ENCODE measurements at regions not wholly inside any gene's neighbourhood (a gene's known extent, or its start where the extent isn't known, plus 50 kb on each side); places are given as distances from the start of the nearest gene placed in this dataset.
A peak's percentile ranks its signal among the peaks of the same experiment; 100 is the strongest.
"Not testable (repeated sequence)": the region's sequence is repeated elsewhere in the genome, so short reads cannot be mapped to it uniquely, and the experiment has no call there.

DNA sequence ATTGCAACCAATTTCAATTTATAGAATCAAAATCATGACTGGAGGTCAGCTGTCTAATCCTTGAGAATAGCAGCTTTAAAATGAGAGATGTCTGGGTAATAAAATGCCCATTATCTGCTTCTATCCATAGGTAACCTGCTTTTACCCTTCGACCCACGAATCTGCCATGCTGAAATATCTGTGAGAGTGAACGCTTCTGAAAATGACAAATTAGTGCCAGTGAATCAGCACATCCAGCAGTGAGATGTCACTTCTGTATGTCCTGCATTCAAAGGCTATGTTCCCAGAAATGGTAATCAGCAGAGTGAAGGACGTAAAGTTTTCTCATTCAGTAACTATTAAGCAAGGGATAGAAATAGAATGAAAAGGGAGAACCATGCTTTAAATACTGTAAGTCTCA, 532.4 kb upstream of the ITGA1 start:
- DNase-seq: no peak

DNA sequence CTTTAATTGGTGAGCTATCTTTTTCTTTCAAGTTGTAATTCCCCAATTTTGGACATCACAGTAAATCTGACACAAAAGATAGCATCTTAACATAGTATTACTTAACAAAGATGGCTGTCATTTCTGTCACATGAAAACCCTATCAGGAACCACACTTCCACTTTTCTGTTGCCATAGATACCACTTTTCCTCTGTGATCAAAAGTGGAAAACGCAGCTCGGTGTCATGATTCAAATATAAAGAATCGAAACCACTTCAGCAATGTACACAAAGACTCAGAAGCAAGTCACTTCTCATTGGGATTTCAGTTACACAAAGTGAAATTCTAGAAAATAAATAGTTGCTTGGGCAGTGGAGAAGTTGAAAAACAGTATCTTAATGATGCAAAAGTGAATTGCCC, 524.9 kb upstream of the ITGA1 start:
- no peak for DNase-seq

DNA sequence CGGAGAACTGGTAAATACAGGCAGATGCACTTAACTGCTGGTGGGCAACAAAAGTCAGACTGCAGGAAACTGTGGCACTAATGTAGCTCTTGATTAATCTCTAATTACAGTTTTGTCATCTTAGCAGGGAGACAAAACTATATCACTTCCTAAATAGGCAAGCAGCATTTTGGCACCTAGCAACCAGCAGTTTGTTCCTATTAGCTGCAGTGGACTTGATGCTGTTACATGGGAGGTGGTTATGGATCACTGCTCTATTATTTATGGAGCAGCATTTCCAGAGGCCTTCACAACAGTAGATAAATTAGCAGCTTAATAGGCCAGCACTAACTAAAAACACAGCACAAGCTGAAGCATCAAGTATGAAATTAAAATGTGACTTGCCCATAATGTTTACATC, 518.3 kb upstream of the ITGA1 start:
- peak; percentile 7 for DNase-seq

DNA sequence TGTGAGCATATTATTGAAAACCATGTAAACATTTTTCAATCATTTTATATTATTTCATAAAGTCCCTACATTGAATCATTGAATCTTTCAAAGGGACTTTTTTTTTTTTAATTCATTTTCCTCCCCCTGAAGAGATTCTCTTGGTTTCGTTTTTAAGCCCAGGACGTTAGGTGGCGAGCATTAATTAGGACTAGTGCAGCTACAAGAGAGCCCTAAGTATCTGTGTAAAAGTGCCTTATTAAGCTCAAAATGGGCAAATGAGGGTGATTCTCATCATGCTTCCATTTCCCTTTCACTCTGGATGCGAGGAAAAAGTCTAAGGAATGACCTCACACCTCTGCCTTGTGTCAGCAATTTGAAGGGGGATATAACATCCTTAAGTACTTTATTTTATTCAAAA, 517.9 kb upstream of the ITGA1 start:
- DNase-seq: no peak

DNA sequence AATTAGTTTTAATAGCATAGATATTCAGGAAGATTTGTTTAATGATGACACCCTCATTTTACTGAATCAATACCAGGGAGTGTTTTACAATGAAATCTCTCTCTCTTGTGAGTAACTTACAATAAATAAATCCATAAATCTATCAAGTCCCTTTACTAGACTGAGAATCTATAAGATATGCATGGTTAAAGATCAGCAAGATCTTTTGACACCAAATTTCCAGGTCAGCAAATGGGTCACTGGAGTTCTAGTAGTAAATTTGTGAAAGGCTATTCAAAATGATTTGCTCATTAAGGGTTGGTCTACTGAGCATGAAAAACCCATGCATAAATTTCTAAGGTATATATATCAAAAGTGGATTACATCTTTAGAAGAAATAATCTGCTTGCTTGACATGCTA, 512.1 kb upstream of the ITGA1 start:
- DNase-seq: no peak

DNA sequence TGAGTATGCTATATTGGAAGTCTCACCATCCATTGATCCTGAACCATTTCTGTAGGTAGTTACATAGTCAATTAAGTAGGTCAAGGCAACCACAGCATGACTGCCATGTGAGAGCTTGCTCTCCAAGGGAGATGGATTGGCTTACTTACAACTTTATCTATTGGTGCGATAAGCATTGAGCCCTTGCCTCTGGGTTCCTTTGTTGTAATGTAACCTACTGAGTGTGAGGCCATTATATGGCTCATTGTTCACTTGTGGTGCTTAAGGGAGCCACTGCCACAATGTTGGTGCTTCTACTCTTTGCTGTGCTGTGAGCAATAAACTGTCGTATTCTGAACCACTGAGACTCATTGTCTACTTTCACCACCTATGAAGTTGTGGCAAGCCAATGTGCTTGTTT, 510.6 kb upstream of the ITGA1 start:
- DNase-seq: no peak

DNA sequence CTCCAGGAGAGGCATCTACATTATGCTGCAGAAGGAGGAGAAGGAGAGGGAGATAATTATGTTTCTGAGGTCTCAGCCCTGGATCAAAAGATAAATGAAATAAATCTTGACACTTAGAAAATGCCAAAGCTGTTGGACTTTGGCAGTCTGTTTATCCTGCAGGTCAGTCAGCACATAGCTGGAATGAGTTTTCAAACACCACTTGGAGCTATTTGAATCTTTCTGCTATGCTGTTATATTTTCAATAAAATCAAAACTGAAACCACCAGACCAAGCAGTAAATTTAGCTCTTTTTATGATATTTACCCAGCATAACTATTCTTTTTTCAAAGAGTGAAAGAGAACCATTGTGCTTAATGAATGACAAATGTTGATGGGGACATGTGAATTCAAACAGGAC, 505.1 kb upstream of the ITGA1 start:
- no peak for DNase-seq

DNA sequence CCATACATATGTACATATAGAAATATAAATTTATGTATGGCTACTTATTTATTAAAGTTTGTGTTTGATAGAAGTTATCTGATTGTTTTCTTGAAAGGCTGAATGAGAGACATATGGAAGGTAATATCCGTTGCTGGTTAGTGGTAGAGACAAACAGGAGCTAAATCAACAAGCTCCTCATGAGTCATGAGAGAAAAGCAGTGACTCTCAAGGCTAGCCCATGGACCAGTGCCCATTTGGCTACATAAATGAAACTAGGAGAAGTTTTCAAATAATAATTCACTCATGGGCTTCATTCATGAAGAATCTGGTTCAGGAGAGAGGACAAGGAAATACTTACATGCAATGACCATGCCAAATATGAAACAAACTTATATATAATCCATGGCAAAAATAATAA, 504.5 kb upstream of the ITGA1 start:
- no peak for DNase-seq

DNA sequence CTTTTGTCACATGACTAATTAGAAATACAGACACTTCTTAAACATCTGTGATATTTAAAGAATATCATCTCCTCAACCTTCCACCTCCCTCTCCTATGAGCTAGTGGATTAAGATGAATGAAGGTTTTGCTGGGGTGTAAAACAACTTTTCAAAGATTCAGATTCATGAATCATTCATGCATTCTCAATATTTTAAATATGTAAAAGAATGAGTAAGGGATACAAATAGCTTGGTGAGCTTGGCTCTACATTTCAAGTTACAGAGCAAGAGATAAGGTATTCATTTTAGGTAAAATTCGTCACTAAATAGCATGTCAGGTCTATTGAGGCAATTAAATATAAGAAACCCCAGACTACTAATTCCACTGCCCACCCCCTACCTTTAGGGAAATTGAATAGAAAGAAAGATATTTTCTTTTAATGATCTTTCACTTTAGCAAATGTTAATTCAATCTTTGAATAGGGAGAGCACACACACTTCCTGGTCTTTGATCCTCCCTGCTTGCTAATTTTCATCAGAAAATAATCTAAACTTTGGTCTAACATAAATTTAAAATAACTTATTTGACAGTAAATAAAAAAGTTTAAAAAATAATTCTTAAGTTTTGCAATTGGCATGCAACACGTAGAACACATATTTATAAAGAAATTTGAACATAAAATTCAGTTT, 486.9 kb upstream of the ITGA1 start:
- DNase-seq: no peak

DNA sequence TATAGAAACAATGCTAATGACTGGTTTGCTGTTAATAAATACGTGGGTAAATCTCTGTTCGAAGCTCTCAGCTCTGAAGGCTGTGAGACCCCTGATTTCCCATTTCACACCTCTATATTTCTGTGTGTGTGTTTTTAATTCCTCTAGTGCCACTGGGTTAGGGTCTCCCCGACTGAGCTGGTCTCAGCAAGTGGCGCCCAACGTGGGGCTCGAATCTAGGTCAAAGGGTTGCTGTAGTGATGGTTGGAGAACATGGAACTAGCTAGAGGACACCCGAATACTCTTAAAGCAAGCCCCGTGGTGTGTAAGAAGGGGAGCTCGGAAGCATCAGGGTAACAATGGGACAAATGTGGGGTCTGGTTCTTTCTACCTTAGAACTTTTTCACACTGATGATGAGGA, 482.9 kb upstream of the ITGA1 start:
- not testable (repeated sequence) for DNase-seq

DNA sequence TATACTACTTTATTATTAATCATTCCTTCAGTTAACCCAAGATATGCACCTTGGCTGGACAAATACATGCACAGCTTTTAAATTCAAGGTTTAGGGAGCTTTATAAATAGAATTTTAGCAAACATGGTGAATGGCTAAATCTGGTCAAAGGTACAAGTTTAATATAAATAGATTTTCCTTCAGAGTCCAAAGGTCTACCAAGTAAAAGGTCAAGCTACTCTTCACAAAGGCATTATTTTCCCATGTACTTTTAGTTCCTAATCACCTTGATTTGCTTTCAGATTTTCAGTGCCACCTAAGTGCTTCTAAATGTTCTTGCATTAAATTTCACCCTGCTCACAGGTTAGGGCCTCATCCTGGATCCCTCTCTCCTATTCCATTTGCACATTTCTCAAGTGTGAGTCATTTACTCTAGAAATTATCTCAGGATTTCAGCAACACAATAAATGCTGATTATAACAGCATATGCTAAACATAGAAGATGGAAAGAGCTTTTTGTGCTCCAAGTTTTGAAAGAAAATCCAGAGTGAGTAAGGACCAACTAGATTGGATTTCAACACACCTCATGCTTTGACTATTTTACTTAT, 459.4 kb upstream of the ITGA1 start:
- no peak for DNase-seq

DNA sequence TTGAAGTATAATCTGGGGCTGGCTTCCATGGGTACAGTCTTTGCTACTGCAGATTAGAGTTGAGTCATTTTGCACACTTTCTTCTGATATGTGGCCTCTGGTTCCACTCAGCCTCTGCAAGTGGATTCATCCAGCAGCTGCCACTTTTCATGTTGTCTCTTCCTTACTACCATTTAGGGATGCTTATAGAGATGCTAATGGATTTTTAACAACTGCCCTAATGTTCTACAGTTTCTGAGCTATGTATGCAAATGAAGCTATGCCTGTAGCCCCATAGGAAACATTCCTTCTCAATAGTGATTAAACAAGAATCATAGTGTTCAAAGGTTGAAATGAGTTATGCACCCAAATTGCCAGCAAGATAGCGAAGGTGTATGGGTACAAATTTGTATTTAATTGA, 456.0 kb upstream of the ITGA1 start:
- DNase-seq: no peak

DNA sequence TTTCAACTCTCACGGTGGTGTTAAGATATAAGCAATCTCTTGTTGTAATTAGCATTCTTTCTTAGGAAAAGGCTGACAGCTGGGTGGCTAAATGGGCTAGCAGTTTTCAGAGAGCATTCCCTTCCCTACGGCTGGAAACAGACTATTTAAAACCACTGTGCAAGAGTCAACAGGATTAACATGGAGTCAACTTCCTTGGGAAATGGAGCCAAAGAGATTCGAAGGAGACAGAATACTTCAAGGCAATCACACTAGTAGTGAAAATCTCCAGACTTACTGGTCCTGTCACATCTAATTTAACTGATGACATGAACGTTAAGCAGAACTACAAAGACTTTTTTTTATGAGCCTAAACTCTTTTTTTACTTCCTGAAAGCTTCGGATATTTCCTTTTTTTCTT, 453.3 kb upstream of the ITGA1 start:
- no peak for DNase-seq

DNA sequence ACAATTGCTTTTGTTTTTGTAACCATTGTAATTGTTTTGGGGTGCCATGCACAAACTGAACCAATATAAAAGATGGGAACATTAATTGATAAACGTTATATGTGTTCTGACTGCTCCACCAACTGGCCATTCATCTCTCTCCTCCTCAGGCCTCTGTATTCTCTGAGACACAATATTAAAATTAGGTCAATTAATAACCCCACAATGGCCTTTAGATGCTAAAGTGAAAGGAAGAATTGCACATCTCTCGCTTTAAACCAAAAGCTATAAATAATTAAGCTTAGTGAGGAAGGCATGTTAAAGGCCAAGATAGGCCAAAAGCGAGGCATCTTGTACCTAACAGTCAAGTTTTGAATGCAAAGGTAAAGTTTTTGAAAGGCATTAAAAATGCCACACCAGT, 448.4 kb upstream of the ITGA1 start:
- no peak for DNase-seq

DNA sequence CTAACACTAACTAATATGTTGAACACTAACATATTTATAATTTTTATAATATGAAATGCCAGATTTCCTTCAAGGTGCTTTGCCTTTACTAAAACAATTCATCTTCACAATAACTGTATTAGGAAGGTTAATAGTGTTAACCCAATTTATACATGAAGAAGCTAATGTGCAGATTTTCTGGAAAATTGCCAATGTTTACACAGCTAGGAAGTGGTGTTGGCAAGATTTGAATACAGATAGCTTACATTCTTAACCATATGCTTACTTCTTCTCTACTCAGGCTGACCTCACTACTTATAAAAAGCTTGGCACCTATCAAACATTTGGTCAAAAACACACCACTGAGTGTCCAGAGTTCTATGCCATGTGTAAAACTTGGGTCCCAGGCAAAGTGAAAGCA, 445.4 kb upstream of the ITGA1 start:
- peak; percentile 70 for DNase-seq

DNA sequence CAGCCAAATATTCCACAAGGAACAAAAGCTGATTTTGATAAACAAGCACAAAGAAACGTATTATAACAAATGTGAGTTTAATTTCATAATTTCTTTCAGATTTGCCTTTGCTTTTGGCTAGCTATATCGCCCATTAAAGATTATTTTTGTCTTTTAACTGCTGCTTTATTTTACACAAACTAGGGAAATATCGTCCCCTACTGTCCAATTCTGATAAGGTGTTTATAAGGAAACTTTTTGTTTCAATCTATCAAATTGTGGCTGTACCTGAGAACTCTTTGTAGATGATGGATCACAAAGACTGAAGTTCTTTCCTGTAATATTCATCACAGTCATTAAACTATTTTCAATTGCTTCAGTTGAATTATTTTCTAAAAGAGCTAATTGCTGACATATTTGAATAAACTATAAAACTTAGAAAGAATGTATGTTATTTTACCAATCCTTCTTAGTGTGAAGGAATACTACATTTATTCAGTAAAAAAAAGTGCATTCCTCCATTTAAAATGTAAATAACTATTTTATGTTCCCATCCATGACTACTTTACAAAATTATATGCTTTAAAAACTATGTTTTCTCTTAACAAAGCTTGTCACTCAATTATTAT, 431.3 kb upstream of the ITGA1 start:
- peak; percentile 25 for DNase-seq

DNA sequence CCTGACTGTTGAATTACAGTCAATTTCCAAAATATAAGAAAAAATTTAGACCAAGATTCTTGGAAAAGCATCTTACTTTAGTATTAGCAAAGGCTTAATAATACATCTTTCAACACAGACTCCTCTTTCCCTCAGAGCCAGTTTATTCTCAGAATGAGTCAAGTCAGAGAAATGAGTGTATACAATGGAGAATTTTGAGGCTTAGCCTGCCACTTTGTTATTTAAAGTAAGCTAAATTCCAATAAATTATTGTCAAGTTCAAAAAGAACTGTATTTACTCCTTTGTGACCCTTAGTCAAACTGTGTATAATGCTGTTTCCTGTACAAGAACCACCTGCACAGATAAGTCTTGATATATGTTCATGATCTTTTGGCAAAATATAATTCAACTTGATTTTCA, 428.5 kb upstream of the ITGA1 start:
- DNase-seq: no peak

DNA sequence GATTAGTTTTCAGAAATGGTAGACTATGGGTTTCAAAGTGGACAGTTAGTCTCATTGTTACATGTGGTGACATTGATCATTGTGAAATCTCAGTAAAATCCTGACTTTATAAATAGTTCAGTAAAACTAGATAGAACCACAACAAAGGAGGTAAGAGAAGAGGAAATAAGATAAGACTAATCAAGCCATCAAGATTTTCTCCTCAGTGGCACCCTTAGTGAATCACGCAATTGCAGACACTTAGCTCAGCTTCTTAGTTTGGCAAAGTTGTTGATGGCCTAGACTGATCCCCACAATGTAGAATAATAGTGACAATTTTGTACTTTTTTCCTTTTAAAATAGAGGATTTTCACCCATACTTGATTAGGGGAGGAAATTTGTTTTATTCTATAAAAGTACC, 426.7 kb upstream of the ITGA1 start:
- DNase-seq: no peak

DNA sequence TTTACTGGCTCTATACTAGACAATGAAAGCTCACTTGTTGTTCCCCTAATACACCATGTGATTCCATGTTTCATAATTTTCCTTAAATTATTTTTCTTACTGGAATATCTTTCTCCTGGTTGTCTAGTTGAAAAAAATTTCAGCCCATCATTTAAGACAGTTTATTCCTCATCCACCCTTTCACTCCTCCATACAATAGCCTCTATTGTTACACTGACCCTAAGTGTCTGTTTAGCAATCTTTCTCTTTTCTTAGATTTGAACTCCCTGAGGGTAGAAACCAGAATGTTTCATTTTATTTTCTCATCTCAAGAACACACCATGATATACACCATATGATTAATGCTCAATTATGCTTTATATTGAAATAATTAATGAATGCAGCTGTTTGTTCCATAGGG, 413.4 kb upstream of the ITGA1 start:
- no peak for DNase-seq

DNA sequence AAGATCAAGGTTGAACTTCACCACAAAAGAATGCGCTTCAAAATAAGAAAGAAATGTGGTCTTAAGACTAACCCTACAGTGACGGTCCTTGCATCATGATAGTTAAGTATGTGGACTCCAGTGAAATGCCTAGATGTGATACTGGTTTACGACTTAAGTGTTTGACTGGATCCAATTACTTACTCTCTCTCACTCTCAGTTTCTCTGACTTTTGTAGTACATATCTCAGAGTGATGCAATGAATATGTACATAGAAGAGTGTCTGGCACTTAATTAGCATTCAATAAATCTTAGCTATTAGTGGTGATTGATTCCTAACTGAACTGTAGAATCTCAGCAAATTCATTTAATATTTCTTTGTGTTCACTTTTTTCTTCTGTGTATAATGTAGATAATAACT, 411.7 kb upstream of the ITGA1 start:
- no peak for DNase-seq

DNA sequence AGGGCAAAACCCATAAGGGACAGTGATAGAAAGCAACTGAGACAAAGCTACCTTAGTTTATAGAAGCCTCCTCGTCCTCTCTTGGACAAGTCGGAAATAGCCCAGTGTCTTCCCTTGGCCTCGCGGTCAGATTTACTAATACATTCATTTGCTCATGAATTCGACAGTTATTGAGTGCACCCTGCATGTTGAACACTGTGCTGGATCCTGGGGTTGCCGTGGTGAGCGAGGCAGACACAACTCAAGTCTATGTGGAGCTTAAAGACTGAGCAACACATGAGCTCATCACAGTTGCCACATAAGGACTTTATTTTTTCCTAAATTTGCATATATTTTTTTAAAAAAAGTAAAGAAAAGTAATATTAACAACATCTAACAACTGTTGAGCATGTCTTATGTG, 411.1 kb upstream of the ITGA1 start:
- DNase-seq: no peak

DNA sequence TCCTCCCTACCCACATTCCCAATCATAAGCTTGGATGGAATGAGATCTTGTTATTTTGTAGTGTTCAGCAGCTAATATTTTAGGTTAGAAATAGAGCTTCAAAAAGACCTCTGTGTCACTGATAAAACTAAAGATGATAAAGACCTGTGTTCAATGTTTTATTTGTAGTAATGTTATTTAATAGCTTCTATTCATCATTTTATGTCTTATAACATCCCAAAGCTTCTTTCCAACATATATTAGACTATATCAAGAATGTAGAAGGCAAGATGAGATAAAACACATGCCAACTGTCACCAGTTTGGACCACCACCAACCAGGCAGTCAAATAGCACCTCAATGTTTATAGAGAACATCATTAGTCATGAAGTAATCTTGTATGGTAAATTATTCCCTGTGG, 409.5 kb upstream of the ITGA1 start:
- peak; percentile 59 for DNase-seq

DNA sequence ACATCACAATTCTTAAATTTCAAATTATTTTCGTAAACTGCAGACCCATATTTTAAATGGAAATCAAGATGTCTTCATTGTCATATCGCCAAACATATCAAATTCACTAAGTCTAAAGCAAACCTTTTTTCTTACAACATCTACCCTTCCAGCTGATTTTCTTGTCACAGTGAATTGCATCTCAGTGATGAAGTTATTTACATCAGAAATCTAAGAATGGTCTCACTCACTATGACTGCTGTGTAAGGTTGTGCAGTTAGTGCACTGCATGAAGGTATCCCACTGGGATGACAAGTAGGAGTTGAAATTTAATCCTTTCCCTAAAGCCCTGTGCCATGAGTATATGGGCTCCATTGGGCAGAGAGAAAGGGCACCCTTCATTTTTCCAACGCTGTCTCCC, 399.4 kb upstream of the ITGA1 start:
- no peak for DNase-seq

DNA sequence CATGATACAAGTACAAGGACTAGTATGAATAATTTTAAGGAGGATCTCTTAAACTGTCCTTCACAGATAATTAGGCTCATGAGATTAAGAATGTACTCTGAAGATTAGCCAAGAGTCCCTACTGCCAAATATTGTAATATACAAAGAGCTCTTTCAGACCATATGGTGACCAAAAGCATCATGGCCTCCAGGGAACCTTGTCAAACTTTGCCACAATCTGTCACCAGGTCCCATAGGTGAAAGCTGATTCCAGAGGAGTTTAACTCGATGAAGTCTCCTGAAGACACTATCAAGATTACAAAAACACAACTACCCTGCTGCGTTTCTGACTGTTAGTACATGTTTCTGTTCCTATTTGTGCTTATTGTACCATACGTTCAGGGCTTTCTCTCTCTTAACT, 395.4 kb upstream of the ITGA1 start:
- DNase-seq: peak; percentile 94

DNA sequence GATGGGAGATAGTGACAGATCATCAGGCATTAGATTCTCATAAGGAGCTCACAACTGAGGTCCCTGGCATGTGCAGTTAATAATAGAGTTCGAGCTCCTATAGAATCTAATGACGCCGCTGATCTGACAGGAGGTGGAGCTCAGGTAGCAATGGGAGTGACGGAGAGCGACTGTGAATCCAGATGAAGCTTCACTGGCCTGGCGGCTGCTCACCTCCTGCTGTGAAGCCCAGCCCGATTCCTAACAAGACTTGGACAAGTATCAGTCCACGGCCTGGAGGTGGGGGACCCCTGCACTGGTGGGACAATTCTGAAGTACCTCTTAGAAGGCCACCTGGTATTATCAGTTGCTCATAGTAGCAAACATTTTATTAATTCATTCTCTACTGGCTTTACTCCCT, 377.9 kb upstream of the ITGA1 start:
- no peak for DNase-seq
